Subcutaneous abdominal adipose tissue (tissue), 5 donors: ENCODE measurements at regions not wholly inside any gene's neighbourhood (a gene's known extent, or its start where the extent isn't known, plus 50 kb on each side); places are given as distances from the start of the nearest gene placed in this dataset.

Experiments used
- H3K27ac ChIP-seq: one replicate; pipeline ENCODE4 v1.7.0; 2013; ENCODE audit warnings: low read depth, mild to moderate bottlenecking, inconsistent platforms, low read length, moderate library complexity
- H3K27me3 ChIP-seq, 5 donors: one replicate each; pipeline ENCODE4 v1.7.0; 2013; ENCODE audit warnings: low read length in 5 of 5, inconsistent platforms in 1 of 5; ENCODE audit not compliant: control insufficient read depth in 5 of 5, insufficient read depth in 4 of 5
- H3K36me3 ChIP-seq, 5 donors: one replicate each; pipeline ENCODE4 v1.7.0; 2013; ENCODE audit warnings: low read length in 5 of 5; ENCODE audit not compliant: control insufficient read depth in 5 of 5, insufficient read depth in 5 of 5
- H3K4me1 ChIP-seq, 5 donors: one replicate each; pipeline ENCODE4 v1.7.0; 2013; ENCODE audit warnings: low read length in 5 of 5, mild to moderate bottlenecking in 3 of 5, moderate library complexity in 1 of 5; ENCODE audit not compliant: control insufficient read depth in 5 of 5, insufficient read depth in 5 of 5
- H3K4me3 ChIP-seq, 5 donors: one replicate each; pipeline ENCODE4 v1.7.0; 2013; ENCODE audit warnings: low read length in 5 of 5, low read depth in 1 of 5
- H3K9ac ChIP-seq, 5 donors: one replicate each; pipeline ENCODE4 v1.7.0; 2013; ENCODE audit warnings: low read length in 5 of 5, mild to moderate bottlenecking in 4 of 5, moderate library complexity in 3 of 5
- H3K9me3 ChIP-seq, 5 donors: one replicate each; pipeline ENCODE4 v1.7.0; 2013; ENCODE audit warnings: low read length in 5 of 5; ENCODE audit not compliant: control insufficient read depth in 5 of 5
- donor health status: healthy.
- donor health status: healthy.
- donor health status: healthy.
- donor health status: healthy.
- donor health status: healthy.

GRCh38 chr5:3778000-3778550 is 182.4 kb downstream of the IRX1 start:
- Histone ChIP-seq H3K4me3 (no peak overlapping the region), H3K36me3 (no peaks in the 10 kb centered on the region), H3K27ac (no peak overlapping the region), H3K9ac (no peak overlapping the region), H3K4me1 (no peaks in the 10 kb centered on the region), H3K9me3 (peaks cover 0 to 5% (median 0%) of the 10 kb centered on the region in 5 donors), H3K27me3 (no peaks in the 10 kb centered on the region)

- Histone ChIP-seq H3K4me3 (no peak overlapping the region), H3K9ac (no peak overlapping the region), H3K9me3 (peaks cover 0 to 5% (median 0%) of the 10 kb centered on the region in 5 donors), H3K27ac (no peak overlapping the region), H3K36me3 (no peaks in the 10 kb centered on the region), H3K4me1 (no peaks in the 10 kb centered on the region), H3K27me3 (no peaks in the 10 kb centered on the region)
These were observed 183.3 kb downstream of the IRX1 start for GRCh38 chr5:3778945-3779344.

- H3K4me1 ChIP-seq: no peaks in the 10 kb centered on the region
- peaks cover 0 to 5% (median 0%) of the 10 kb centered on the region in 5 donors for H3K9me3 ChIP-seq
- no peaks in the 10 kb centered on the region for H3K36me3 ChIP-seq
- H3K9ac ChIP-seq: no peak overlapping the region
- H3K4me3 ChIP-seq: no peak overlapping the region
- H3K27ac ChIP-seq: no peak overlapping the region
- H3K27me3 ChIP-seq: no peaks in the 10 kb centered on the region
These were observed 184.6 kb downstream of the IRX1 start for GRCh38 chr5:3780278-3780677.

GRCh38 chr5:3780907-3781306 is 185.3 kb downstream of the IRX1 start:
- Histone ChIP-seq H3K4me1 (no peaks in the 10 kb centered on the region), H3K4me3 (no peak overlapping the region), H3K9ac (no peak overlapping the region), H3K9me3 (peaks cover 0 to 6% (median 0%) of the 10 kb centered on the region in 5 donors), H3K27ac (no peak overlapping the region), H3K27me3 (no peaks in the 10 kb centered on the region), H3K36me3 (no peaks in the 10 kb centered on the region)

GRCh38 chr5:3784854-3785253 is 189.2 kb downstream of the IRX1 start:
- Histone ChIP-seq H3K9ac (no peak overlapping the region), H3K27me3 (peaks cover 0 to 1% (median 0%) of the 10 kb centered on the region in 5 donors), H3K27ac (no peak overlapping the region)

GRCh38 chr5:3786165-3786564 is 190.5 kb downstream of the IRX1 start:
- no peak overlapping the region for H3K9ac ChIP-seq
- no peaks in the 10 kb centered on the region for H3K4me1 ChIP-seq
- peaks cover 0 to 12% (median 0%) of the 10 kb centered on the region in 5 donors for H3K9me3 ChIP-seq

More at GRCh38 chr5:3784854-3785253, 189.2 kb downstream of the IRX1 start:
- Histone ChIP-seq H3K4me3 (no peak overlapping the region), H3K36me3 (no peaks in the 10 kb centered on the region), H3K4me1 (no peaks in the 10 kb centered on the region), H3K9me3 (peaks cover 0 to 12% (median 0%) of the 10 kb centered on the region in 5 donors)

GRCh38 chr5:3786891-3787430 is 191.3 kb downstream of the IRX1 start:
- H3K27ac ChIP-seq: no peak overlapping the region
- H3K27me3 ChIP-seq: peaks cover 0 to 2% (median 0%) of the 10 kb centered on the region in 5 donors
- H3K36me3 ChIP-seq: no peaks in the 10 kb centered on the region
- H3K4me3 ChIP-seq: no peak overlapping the region
- H3K9ac ChIP-seq: no peak overlapping the region
- H3K9me3 ChIP-seq: peaks cover 0 to 12% (median 0%) of the 10 kb centered on the region in 5 donors
- H3K4me1 ChIP-seq: no peaks in the 10 kb centered on the region

More at GRCh38 chr5:3786165-3786564, 190.5 kb downstream of the IRX1 start:
- H3K36me3 ChIP-seq: no peaks in the 10 kb centered on the region
- H3K4me3 ChIP-seq: no peak overlapping the region
- H3K27me3 ChIP-seq: peaks cover 0 to 2% (median 0%) of the 10 kb centered on the region in 5 donors
- H3K27ac ChIP-seq: no peak overlapping the region

- H3K9me3 ChIP-seq: peaks cover 0 to 12% (median 0%) of the 10 kb centered on the region in 5 donors
- no peak overlapping the region for H3K9ac ChIP-seq
- no peaks in the 10 kb centered on the region for H3K4me1 ChIP-seq
- H3K36me3 ChIP-seq: no peaks in the 10 kb centered on the region
- H3K27me3 ChIP-seq: peaks cover 0 to 2% (median 0%) of the 10 kb centered on the region in 5 donors
- no peak overlapping the region for H3K4me3 ChIP-seq
- no peak overlapping the region for H3K27ac ChIP-seq
These were observed 192.0 kb downstream of the IRX1 start for GRCh38 chr5:3787604-3788003.

GRCh38 chr5:3789519-3790193 is 194.0 kb downstream of the IRX1 start:
- Histone ChIP-seq H3K27ac (no peak overlapping the region), H3K4me3 (no peak overlapping the region), H3K4me1 (no peaks in the 10 kb centered on the region), H3K9ac (no peak overlapping the region), H3K9me3 (peaks cover 0 to 12% (median 0%) of the 10 kb centered on the region in 5 donors), H3K27me3 (peaks cover 0 to 2% (median 0%) of the 10 kb centered on the region in 5 donors), H3K36me3 (no peaks in the 10 kb centered on the region)

GRCh38 chr5:3793162-3793561 is 197.5 kb downstream of the IRX1 start:
- H3K4me1 ChIP-seq: no peaks in the 10 kb centered on the region
- no peak overlapping the region for H3K4me3 ChIP-seq
- H3K9ac ChIP-seq: no peak overlapping the region
- H3K27me3 ChIP-seq: peaks cover 0 to 2% (median 0%) of the 10 kb centered on the region in 5 donors
- no peaks in the 10 kb centered on the region for H3K36me3 ChIP-seq
- no peak overlapping the region for H3K27ac ChIP-seq
- H3K9me3 ChIP-seq: no peaks in the 10 kb centered on the region
